ENCODE measurements at regions not wholly inside any gene's neighbourhood (a gene's known extent, or its start where the extent isn't known, plus 50 kb on each side); places are given as distances from the start of the nearest gene placed in this dataset.

- H3K27me3 ChIP-seq (ENCODE audit: control insufficient read depth in 2 of 2, insufficient read depth in 2 of 2, low read length in 2 of 2): no peaks in the 10 kb centered on the region
- Mint-ChIP-seq H3K9me3 (peaks cover 0 to 11% (median 3%) of the 10 kb centered on the region in 11 donors), H3K36me3 (peaks cover 0 to 11% (median 0%) of the 10 kb centered on the region in 5 donors), H3K4me3 (no peak overlapping the region), H3K4me1 (peaks cover 0 to 20% (median 14%) of the 10 kb centered on the region in 7 donors), H3K27me3 (peaks cover 0 to 58% (median 7%) of the 10 kb centered on the region in 5 donors), H3K27ac (no peak overlapping the region)
- POLR2A ChIA-PET: no interaction called here
- CTCF ChIA-PET: no interaction called here
- no peak for DNase-seq
- intact Hi-C loops (cut with micrococcal nuclease): no loop called here
- H3K36me3 ChIP-seq (ENCODE audit: control insufficient read depth in 2 of 3, insufficient read depth in 3 of 3, low read length in 3 of 3): no peaks in the 10 kb centered on the region
- H3K4me1 ChIP-seq (ENCODE audit: control insufficient read depth in 2 of 2, insufficient read depth in 2 of 2, low read length in 2 of 2): peaks cover 0 to 9% of the 10 kb centered on the region in 2 donors
- H3K9me3 ChIP-seq (ENCODE audit: control insufficient read depth in 2 of 3, low read length in 3 of 3): no peaks in the 10 kb centered on the region
- no peak for ATAC-seq
- H3K27ac ChIP-seq (ENCODE audit: low read depth, low read length): no peak overlapping the region
- no peak overlapping the region for H3K4me3 ChIP-seq (ENCODE audit: low read length)
Measured at GRCh38 chr3:194067949-194068362, 68.0 kb upstream of the HES1 start.

GRCh38 chr3:194069421-194070219 is 66.3 kb upstream of the HES1 start:
- CTCF ChIA-PET: no interaction called here
- POLR2A ChIA-PET: no interaction called here
- intact Hi-C loops (cut with micrococcal nuclease): loop anchor here (2.0 kb wide), 1 partner anchor 65 kb away; no protein-coding TSS in a partner anchor
- ATAC-seq (no peak), DNase-seq (no peak)
- Mint-ChIP-seq H3K4me1 (peaks cover 0 to 20% (median 14%) of the 10 kb centered on the region in 7 donors), H3K27me3 (peaks cover 0 to 72% (median 16%) of the 10 kb centered on the region in 5 donors), H3K9me3 (peaks cover 0 to 11% (median 3%) of the 10 kb centered on the region in 11 donors), H3K27ac (peak overlapping the region in 5 of 9 donors; percentile 19 to 81 (median 44)), H3K36me3 (peaks cover 0 to 11% (median 0%) of the 10 kb centered on the region in 5 donors), H3K4me3 (peak overlapping the region; percentile 70 to 84 (median 80))
- peaks cover 0 to 9% of the 10 kb centered on the region in 2 donors for H3K4me1 ChIP-seq (ENCODE audit: control insufficient read depth in 2 of 2, insufficient read depth in 2 of 2, low read length in 2 of 2)
- H3K36me3 ChIP-seq (ENCODE audit: control insufficient read depth in 2 of 3, insufficient read depth in 3 of 3, low read length in 3 of 3): no peaks in the 10 kb centered on the region
- no peak overlapping the region for H3K27ac ChIP-seq (ENCODE audit: low read depth, low read length)
- no peak overlapping the region for H3K4me3 ChIP-seq (ENCODE audit: low read length)
- H3K27me3 ChIP-seq (ENCODE audit: control insufficient read depth in 2 of 2, insufficient read depth in 2 of 2, low read length in 2 of 2): no peaks in the 10 kb centered on the region
- no peaks in the 10 kb centered on the region for H3K9me3 ChIP-seq (ENCODE audit: control insufficient read depth in 2 of 3, low read length in 3 of 3)

- H3K27ac ChIP-seq (ENCODE audit: low read depth, low read length): no peak overlapping the region
- no peak overlapping the region for H3K4me3 ChIP-seq (ENCODE audit: low read length)
- ATAC-seq: no peak
Measured at GRCh38 chr3:194070220-194070633, 65.7 kb upstream of the HES1 start.

GRCh38 chr3:194070634-194071409 is 65.1 kb upstream of the HES1 start:
- Mint-ChIP-seq H3K27me3 (peaks cover 0 to 79% (median 17%) of the 10 kb centered on the region in 5 donors), H3K36me3 (peaks cover 0 to 11% (median 0%) of the 10 kb centered on the region in 5 donors), H3K9me3 (peaks cover 0 to 11% (median 3%) of the 10 kb centered on the region in 11 donors), H3K4me3 (peak overlapping the region; percentile 64 to 84 (median 80)), H3K4me1 (peaks cover 0 to 20% (median 14%) of the 10 kb centered on the region in 7 donors), H3K27ac (peak overlapping the region in 1 of 9 donors; percentile 32)
- DNase-seq (peak; percentile 26 to 80 (median 49)), ATAC-seq (peak; percentile 89)
- intact Hi-C loops (cut with micrococcal nuclease): loop anchor here (2.0 kb wide), 1 partner anchor 64 kb away; no protein-coding TSS in a partner anchor
- H3K36me3 ChIP-seq (ENCODE audit: control insufficient read depth in 2 of 3, insufficient read depth in 3 of 3, low read length in 3 of 3): no peaks in the 10 kb centered on the region
- H3K4me1 ChIP-seq (ENCODE audit: control insufficient read depth in 2 of 2, insufficient read depth in 2 of 2, low read length in 2 of 2): peaks cover 0 to 9% of the 10 kb centered on the region in 2 donors
- no peaks in the 10 kb centered on the region for H3K27me3 ChIP-seq (ENCODE audit: control insufficient read depth in 2 of 2, insufficient read depth in 2 of 2, low read length in 2 of 2)
- POLR2A ChIA-PET: no interaction called here
- no peak overlapping the region for H3K27ac ChIP-seq (ENCODE audit: low read depth, low read length)
- H3K4me3 ChIP-seq (ENCODE audit: low read length): peak overlapping the region; percentile 40
- CTCF ChIA-PET: no interaction called here
- no peaks in the 10 kb centered on the region for H3K9me3 ChIP-seq (ENCODE audit: control insufficient read depth in 2 of 3, low read length in 3 of 3)

More at GRCh38 chr3:194070220-194070633, 65.7 kb upstream of the HES1 start:
- Histone ChIP-seq H3K9me3 (ENCODE audit: control insufficient read depth in 2 of 3, low read length in 3 of 3) (no peaks in the 10 kb centered on the region), H3K36me3 (ENCODE audit: control insufficient read depth in 2 of 3, insufficient read depth in 3 of 3, low read length in 3 of 3) (no peaks in the 10 kb centered on the region), H3K4me1 (ENCODE audit: control insufficient read depth in 2 of 2, insufficient read depth in 2 of 2, low read length in 2 of 2) (peaks cover 0 to 9% of the 10 kb centered on the region in 2 donors), H3K27me3 (ENCODE audit: control insufficient read depth in 2 of 2, insufficient read depth in 2 of 2, low read length in 2 of 2) (no peaks in the 10 kb centered on the region)
- ChIA-PET CTCF (no interaction called here), POLR2A (no interaction called here)
- Mint-ChIP-seq H3K36me3 (peaks cover 0 to 11% (median 0%) of the 10 kb centered on the region in 5 donors), H3K27me3 (peaks cover 0 to 78% (median 17%) of the 10 kb centered on the region in 5 donors), H3K9me3 (peaks cover 0 to 11% (median 3%) of the 10 kb centered on the region in 11 donors), H3K4me1 (peaks cover 0 to 20% (median 14%) of the 10 kb centered on the region in 7 donors), H3K4me3 (peak overlapping the region; percentile 70 to 84 (median 80)), H3K27ac (peak overlapping the region in 2 of 9 donors; percentile 72 to 81)
- intact Hi-C loops (cut with micrococcal nuclease): loop anchor here (2.0 kb wide), 1 partner anchor 65 kb away; no protein-coding TSS in a partner anchor
- no peak for DNase-seq

- H3K27me3 Mint-ChIP-seq: peaks cover 0 to 78% (median 19%) of the 10 kb centered on the region in 5 donors
- no peaks in the 10 kb centered on the region for H3K27me3 ChIP-seq (ENCODE audit: control insufficient read depth in 2 of 2, insufficient read depth in 2 of 2, low read length in 2 of 2)
- ATAC-seq (no peak), DNase-seq (no peak)
- H3K27ac ChIP-seq (ENCODE audit: low read depth, low read length): no peak overlapping the region
- peaks cover 0 to 20% (median 14%) of the 10 kb centered on the region in 7 donors for H3K4me1 Mint-ChIP-seq
- H3K27ac Mint-ChIP-seq: no peak overlapping the region
- ChIA-PET CTCF (no interaction called here), POLR2A (no interaction called here)
- peaks cover 0 to 9% of the 10 kb centered on the region in 2 donors for H3K4me1 ChIP-seq (ENCODE audit: control insufficient read depth in 2 of 2, insufficient read depth in 2 of 2, low read length in 2 of 2)
- H3K36me3 Mint-ChIP-seq: peaks cover 0 to 4% (median 0%) of the 10 kb centered on the region in 5 donors
- intact Hi-C loops (cut with micrococcal nuclease): no loop called here
- no peaks in the 10 kb centered on the region for H3K36me3 ChIP-seq (ENCODE audit: control insufficient read depth in 2 of 3, insufficient read depth in 3 of 3, low read length in 3 of 3)
- H3K4me3 Mint-ChIP-seq: peak overlapping the region in 7 of 10 donors; percentile 28 to 80 (median 61)
- no peaks in the 10 kb centered on the region for H3K9me3 ChIP-seq (ENCODE audit: control insufficient read depth in 2 of 3, low read length in 3 of 3)
- no peak overlapping the region for H3K4me3 ChIP-seq (ENCODE audit: low read length)
- H3K9me3 Mint-ChIP-seq: peaks cover 0 to 11% (median 3%) of the 10 kb centered on the region in 11 donors
Measured at GRCh38 chr3:194072097-194072428, 63.9 kb upstream of the HES1 start.

- CTCF ChIA-PET: no interaction called here
Measured at GRCh38 chr3:194072691-194073279, 63.2 kb upstream of the HES1 start.

More at GRCh38 chr3:194072691-194073279, 63.2 kb upstream of the HES1 start:
- Histone ChIP-seq H3K4me3 (ENCODE audit: low read length) (no peak overlapping the region), H3K9me3 (ENCODE audit: control insufficient read depth in 2 of 3, low read length in 3 of 3) (no peaks in the 10 kb centered on the region), H3K27ac (ENCODE audit: low read depth, low read length) (no peak overlapping the region), H3K4me1 (ENCODE audit: control insufficient read depth in 2 of 2, insufficient read depth in 2 of 2, low read length in 2 of 2) (peaks cover 0 to 9% of the 10 kb centered on the region in 2 donors), H3K36me3 (ENCODE audit: control insufficient read depth in 2 of 3, insufficient read depth in 3 of 3, low read length in 3 of 3) (no peaks in the 10 kb centered on the region), H3K27me3 (ENCODE audit: control insufficient read depth in 2 of 2, insufficient read depth in 2 of 2, low read length in 2 of 2) (no peaks in the 10 kb centered on the region)
- intact Hi-C loops (cut with micrococcal nuclease): no loop called here
- POLR2A ChIA-PET: no interaction called here
- Mint-ChIP-seq H3K27ac (no peak overlapping the region), H3K9me3 (peaks cover 0 to 5% (median 0%) of the 10 kb centered on the region in 11 donors), H3K27me3 (peaks cover 0 to 78% (median 26%) of the 10 kb centered on the region in 5 donors), H3K4me1 (peaks cover 0 to 20% (median 14%) of the 10 kb centered on the region in 7 donors), H3K4me3 (peak overlapping the region in 7 of 10 donors; percentile 1 to 74 (median 47)), H3K36me3 (peaks cover 0 to 4% (median 0%) of the 10 kb centered on the region in 5 donors)
- DNase-seq: no peak
- no peak for ATAC-seq
